Left cardiac atrium (tissue), 4 donors: ENCODE measurements at regions not wholly inside any gene's neighbourhood (a gene's known extent, or its start where the extent isn't known, plus 50 kb on each side); places are given as distances from the start of the nearest gene placed in this dataset.
"Not testable (repeated sequence)": the region's sequence is repeated elsewhere in the genome, so short reads cannot be mapped to it uniquely, and the experiment has no call there.

Experiments used
- ATAC-seq, 2 donors: fragments of 200-7000 bp; cut with Tn5 transposase; one replicate each; pipeline ENCODE4 v1.9.1; 2020; ENCODE audit warnings: mild to moderate bottlenecking in 2 of 2, moderate library complexity in 2 of 2
- DNase-seq: peaks from one replicate; pipeline ENCODE4 v3.0.0-alpha.2; 2020
- intact Hi-C, 2 donors: fragments of 100-400 bp; cut with DNase I; formaldehyde crosslinking; loops; one replicate each; pipeline versions ENCODE4 v1.14.1 to v1.15.1; 2022 to 2023
- donor health status: DM: no; HTN: yes; CAD: no.
- donor health status: DM: no; HTN: yes; CAD: no; lungs with severe emphysema.
- donor health status: DM: yes; HTN: yes; CAD: no.
- donor health status: Dilated cardiomyopathy.

DNA sequence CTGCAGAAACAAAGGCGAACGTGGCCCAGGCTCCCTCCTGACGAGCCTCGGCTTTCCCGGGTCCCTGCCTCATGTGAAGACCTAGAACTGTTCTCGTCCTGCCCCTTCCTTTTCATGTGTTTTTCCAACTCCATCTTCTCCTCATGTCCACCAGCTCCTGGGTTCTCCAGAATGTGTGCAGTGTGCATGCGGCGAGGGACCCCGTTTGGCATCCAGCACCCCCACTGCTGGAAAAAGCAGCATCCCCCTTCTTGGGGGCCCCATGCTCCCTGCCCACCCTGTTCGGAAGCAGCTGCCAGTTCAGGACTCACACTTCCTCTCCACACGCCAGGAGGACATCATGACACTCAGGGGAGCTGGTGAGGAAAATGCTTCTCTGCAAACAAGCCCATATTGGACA is 313.5 kb downstream of the BRD1 start:
- no peak for ATAC-seq
- intact Hi-C loops = no loop called here
- no peak for DNase-seq

DNA sequence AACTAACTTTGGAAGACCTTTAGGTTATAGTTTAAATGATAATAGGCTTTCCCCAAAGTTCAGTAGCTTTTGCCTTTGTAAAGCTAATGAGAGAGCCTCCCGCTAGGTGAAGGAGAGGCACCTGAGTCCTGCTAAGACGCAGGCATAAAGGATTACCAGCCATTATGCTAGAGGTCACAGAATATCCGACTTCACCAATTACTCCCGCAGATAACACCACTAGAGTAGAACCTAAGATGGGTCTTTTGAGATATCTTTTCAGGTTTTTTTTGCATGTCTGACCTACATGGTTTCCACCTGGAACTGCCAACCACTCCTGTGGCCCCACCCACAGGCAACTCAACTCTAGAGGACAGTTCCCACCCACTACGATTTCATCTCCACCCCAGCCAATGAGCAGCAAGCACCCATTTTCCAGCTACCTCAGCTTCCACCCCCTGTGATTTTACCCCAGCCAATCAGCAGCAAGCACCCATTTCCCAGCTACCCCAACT is 314.3 kb downstream of the BRD1 start:
- no peak for ATAC-seq
- DNase-seq = no peak
- intact Hi-C loops = no loop called here

DNA sequence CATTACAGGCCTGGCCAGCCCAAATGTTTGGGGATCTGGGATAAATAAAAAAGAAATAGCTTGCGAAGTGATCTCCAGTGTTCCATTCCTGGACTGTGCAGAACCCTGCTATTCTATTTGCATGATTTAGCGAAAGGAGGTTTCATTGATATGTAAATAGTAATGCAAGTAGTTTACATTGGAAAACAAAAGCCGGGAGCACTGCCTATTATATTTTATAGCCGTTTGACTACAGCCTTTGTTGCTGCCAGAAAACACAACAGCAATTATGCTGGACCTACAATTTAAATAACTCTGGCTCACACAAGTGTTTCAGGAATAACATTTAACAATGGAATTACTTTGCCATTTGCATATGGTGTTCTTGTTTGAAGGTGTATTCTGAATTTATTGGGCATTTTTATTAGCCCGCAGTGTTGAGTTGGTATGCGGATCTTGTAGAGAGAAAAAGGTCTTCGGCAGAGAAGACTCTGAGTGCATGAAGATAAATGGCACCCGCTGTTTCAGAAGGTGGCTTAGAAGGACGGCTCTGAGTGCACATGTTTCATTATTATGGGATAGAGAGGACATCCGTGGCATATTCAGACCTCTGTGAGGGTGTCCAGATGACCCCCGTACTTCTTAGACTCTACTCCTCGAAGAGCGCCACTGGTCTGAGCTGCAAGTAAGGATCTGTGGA is 315.0 kb downstream of the BRD1 start:
- intact Hi-C loops = no loop called here
- ATAC-seq = no peak
- DNase-seq = no peak

DNA sequence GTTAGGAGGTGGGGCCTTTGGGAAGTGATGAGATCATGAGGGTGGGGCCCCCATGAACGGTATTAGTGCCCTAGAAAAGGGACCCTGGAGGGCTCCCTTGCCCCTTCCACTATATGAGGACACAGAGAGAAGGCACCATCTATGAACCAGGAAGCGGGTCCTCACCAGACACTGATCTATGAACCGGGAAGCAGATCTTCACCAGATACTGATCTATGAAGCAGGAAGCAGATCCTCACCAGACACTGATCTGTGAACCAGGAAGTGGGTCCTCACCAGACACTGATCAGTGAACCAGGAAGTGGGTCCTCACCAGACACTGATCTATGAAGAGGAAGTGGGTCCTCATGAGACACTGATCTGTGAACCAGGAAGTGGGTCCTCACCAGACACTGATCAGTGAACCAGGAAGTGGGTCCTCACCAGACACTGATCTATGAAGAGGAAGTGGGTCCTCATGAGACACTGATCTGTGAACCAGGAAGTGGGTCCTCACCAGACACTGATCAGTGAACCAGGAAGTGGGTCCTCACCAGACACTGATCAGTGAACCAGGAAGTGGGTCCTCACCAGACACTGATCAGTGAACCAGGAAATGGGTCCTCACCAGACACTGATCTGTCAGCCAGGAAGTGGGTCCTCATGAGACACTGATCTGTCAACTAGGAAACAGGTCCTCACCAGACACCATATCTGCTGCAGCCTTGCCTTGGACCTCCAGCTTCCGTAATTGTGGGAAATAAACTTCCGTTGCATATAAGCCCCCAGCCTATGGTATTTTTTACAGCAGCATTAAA is 316.1 kb downstream of the BRD1 start:
- DNase-seq, ATAC-seq, intact Hi-C loops: not testable (repeated sequence)

DNA sequence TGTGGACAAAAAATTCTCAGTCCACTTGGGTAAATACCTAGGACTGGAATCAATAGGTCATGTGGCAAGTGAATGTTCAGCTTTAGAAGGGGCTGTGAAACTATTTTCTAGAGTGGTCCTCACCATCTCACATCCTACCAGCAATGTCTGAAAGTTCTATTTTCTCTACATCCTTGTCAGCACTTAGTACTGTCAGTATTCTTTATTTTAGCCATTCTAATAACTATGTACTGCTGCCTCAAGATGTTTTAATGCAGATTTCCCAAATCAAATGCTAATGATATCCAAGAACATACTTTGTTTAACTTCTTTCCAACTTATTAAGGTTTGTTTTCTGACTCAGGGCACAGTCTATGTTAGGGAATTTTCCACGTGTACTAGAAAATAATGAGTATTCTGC is 317.0 kb downstream of the BRD1 start:
- intact Hi-C loops = no loop called here
- DNase-seq (no peak), ATAC-seq (no peak)

DNA sequence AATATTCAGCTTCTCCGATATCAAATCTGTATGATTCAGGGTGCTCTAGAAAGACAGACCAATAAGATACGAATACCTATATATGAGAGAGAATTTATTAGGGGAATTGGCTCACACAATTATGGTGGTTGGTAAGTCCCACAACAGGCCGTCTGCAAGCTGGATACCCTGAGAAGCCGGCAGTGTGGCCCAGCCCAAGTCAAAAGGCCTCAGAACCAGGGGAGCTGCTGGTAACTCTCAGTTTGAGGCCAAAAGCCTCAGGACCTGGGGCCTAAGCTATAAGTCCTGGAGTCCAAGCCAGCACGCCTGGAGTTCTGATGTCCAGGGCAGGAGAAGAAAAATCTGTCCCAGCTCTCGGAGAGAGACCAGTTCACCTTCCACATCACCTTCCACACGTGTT is 318.7 kb downstream of the BRD1 start:
- ATAC-seq = no peak
- intact Hi-C loops = no loop called here
- DNase-seq = no peak

DNA sequence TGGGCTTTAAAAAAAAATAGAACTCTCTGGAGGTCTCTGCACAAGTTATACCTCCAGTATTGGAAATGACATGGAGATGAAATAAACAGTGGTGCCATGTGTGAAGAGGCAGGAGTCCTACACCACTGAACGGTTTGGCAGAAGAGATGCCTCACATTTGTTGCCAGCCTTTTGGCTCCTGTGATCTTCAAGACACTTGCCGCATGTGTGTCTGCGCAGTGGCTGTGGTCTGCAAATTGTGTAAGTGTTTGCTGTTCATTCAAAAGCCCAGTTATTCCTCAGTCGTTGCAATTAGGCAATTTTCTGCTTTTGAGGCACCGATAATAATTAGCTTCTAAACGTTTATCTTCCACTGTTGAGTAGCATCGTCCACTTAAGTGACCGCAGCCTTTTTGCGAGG is 319.1 kb downstream of the BRD1 start:
- ATAC-seq (no peak), DNase-seq (no peak)
- intact Hi-C loops = no loop called here

DNA sequence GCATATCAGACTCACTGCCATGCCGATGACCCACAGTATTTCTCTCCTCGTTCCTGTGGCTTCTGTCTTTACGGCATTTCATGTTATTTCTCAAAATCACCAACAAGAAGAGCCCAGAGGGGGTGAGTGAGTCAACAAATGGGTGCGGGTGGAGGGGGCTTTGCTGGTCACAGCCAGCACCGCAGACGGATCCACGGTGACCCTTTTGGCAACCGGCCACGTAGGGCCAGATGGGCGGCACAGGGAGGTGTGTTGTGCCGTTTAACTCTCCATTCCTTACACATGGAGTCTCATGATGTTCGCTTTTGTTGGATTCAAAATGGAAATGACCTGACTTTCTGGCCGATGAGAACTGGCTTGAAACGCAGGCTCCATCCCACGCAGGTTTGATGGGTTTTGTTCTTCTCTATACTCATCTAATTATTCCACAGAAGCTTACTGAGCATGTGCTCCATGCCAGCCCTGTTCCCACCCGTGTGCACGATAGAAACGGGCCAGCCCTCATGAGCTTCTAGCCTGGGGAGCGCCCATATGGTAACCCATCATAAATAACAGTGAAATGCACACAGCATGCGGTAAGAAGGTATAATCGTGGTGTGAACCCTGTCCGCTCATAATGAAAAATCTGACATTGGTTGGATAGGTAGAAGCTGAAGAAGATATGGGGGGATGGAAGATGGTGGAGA is 319.9 kb downstream of the BRD1 start:
- intact Hi-C loops = no loop called here
- no peak for ATAC-seq
- no peak for DNase-seq

DNA sequence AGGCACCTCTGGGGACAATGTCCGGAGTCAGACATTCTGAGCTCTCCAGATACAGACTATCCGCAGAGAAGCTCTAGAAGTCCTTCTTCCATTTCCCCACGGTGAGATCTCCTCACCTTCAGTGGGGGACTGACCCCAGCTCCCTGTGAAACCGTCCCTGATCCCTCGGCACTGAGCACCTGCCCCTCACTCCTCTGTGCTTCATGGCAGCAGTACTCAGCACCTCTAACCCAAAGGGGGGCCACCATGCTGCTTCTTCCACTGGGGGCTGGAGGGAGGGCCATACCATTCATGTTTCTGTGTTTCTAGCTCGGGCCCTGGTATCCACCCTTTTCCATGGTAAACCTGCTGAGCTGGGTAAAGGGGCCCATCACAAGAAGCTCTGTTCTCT is 321.7 kb downstream of the BRD1 start:
- intact Hi-C loops = no loop called here
- DNase-seq = no peak
- no peak for ATAC-seq

DNA sequence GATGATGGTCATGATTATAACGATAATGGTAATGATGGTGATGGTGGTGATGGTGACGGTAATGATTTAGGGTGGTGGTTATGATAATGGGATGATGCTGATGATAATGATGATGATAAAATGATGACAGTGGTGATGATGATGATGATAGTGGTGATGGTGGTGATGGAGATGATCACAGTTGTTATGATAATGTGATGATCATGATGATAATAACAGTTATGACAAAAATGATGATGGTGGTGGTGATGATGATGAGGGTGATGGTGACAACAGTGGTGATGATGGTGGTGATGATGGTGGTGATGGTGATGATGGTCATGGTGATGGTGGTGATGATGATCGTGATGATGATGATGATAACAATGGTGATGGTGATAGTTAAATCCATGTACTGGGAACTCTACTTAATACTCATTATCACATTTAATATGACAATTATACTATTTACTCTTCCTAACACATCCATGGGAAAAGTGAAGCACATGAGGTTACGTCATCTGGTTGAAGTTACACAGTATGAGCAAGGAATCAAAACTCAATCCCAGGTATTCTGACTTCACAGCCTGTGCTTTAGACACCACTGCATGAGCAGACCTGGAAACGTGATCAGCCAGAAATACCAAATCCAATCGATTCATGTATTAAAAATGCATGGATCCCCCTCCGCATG is 322.2 kb downstream of the BRD1 start:
- intact Hi-C loops = no loop called here
- DNase-seq = no peak
- ATAC-seq = no peak

DNA sequence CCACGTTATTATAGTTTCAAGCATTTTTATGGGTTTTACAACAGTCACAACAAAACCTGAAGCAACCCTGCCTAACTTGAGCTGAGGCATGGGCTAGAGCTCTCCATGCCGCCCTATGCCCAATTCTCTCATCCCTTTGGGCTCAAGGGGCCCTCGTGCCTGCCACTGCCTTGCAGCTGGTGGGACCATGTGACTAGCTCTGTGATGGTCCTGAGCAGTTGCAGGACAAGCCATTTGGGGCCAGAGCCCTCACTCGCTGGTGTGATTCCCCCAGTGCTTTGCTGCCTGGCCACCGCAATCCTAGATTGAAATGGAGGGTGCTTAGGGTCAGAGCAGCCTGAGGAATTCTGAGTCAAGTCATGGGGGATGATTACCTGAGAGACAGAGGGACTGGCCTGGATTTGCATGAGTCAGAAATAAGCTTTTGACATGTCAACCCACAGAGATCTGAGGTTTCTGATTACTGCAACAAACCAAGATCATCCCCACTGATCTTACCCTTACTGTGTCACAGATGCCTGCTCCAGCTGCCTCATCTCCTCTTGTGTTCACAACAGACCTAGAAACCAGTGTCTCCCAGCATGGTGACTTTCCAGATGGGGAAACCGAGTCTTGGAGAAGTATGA is 323.7 kb downstream of the BRD1 start:
- ATAC-seq (no peak), DNase-seq (no peak)
- intact Hi-C loops = no loop called here

DNA sequence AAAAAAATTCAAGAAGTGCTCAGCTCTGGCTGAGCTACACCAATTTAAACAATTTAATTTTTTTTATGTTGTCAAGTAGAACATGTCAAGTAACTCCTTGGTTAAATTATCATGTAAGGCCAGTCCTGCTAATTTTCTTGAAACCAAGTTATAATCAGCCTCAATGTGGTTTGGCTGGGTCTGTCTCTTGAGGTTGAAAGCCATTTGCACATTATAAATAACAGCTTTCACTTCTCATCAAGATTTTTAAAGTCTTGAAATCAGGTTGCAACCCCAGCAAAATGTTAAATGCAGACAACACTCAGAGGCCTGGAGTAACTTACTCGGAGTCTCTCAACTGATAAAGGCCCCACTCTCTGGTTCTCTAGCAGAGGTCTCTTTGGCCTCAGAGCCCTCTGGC is 324.4 kb downstream of the BRD1 start:
- ATAC-seq (no peak), DNase-seq (no peak)
- intact Hi-C loops = no loop called here

DNA sequence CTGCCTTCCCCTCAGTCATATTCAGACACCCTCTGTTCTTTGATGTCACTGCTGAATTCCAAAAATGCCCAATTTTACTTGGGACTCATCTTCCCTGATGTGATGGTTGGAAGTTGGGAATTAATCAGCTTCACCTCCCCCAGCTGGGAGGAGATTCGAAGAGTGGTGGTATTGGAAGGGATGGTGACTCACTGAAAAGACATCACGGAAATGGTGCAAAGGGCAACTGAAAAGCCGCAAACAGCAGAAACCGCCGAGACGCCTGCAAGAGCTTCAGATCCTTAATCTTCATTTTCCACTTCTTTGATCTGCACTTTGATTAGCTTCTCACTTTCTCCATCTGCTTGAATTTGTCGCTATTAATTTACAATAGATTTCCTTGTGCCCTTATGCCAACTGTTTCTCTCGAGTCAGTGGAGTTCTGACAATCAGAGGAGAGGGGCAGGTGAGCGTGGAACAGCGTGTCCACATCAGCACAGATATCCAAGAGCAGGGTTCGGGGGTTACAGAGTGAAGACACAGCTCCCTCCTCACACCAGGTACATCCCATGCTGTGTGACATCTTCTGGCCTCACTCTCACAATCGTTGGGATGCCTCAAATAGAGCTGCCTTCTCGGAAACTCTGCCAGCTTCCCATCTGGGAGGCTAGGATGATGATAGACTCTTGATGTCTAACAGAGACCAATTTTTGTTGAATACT is 325.4 kb downstream of the BRD1 start:
- intact Hi-C loops = no loop called here
- ATAC-seq = no peak
- DNase-seq = no peak

DNA sequence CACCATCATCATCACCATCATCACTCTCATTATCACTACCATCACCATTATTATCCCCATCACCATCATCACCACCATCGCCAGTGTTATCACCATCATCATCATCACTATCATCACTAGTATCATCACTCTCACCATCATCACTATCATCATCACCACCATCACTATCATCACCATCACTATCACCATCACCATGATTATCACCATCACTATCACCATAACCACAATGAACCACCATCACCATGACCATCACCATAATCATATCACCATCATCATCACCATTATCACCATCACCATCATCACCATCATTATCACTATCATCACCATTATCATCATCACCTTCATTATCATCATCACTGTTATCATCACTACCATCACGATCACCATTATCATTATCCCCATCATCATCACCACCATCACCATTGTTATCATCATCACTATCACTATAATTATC is 326.7 kb downstream of the BRD1 start:
- no peak for ATAC-seq
- intact Hi-C loops = no loop called here
- no peak for DNase-seq

DNA sequence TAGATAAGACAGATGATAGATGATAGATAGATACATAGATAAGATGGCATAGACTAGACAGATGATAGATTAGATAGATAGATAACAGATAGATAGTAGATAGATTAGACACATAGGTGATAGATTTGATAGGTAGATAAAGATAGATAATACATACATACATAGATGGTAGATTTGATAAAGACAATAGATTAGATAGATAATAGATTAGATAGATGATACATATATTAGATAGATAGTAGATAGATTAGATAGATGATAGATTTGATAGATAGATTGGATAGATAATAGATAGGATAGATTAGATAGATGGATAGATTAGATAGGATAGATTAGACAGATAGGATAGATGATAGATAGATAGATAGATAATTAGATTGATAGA is 327.6 kb downstream of the BRD1 start:
- ATAC-seq (no peak), DNase-seq (no peak)
- intact Hi-C loops = no loop called here

DNA sequence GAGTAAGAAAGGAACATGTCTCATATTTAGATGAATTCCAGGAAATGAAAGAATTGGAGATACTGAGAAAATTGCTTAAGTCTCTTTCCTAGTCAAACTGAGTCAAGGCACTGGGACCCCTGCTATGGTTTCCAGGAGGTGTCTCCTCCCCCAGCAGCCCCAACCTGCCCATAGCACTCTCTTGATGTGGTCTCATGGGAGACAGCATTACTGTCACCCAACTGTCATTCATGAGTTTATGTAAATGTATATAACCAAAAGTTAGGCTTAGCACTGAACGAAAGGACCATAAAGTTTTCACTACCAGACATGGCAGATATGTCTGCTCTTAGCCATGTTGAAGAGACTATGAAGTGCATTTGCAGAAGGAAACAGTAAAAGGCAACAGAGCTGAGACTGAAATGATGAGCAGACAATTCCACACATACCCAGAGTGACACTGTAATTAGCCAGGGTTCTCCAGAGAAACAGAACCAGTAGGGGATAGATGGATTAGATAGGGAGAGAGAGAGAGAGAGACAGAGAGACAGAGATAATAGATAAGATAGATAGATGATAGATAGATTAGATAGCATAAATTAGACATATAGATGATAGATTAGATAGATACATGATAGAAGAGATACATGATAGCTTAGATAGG is 328.1 kb downstream of the BRD1 start:
- intact Hi-C loops = no loop called here
- DNase-seq (no peak), ATAC-seq (no peak)

DNA sequence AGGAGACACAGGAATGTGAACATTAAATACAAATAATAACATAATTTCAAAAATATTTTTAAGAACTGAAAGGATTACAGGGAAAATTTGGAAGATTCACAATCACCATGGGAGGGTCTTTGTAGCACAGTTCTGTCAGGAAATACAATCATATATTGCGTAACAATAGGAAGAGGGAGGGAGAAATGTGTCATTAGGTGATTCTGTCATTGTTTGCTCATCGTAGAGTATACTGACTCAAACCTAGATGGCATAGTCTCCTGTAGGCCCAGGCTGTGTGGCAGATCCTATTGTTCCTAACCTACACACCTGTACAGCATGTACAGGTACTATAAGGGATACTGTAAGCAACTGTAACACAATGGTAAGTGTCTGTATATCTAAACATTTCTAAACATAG is 330.4 kb downstream of the BRD1 start:
- no peak for DNase-seq
- intact Hi-C loops = no loop called here
- ATAC-seq = no peak

DNA sequence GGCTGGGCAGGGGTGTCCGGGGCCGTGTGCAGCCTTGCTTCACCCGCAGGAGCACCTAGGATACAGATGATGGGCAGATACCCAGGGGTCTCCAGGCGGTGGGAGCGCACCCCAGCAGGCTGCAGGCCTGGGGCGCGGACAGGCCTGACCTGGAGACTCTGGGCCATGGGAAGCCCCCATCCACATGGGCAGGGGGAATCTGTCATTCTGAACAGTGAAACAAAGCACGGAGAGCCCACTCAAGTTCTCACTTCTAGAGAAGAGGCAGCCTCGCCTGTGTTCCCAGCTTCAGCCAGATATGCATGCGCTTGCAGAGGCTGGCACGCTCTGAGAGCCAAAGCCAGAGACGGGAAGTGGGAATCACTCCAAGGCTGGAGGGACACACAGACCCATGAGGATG is 333.1 kb downstream of the BRD1 start:
- intact Hi-C loops = no loop called here
- no peak for DNase-seq
- ATAC-seq = no peak
